HEK293T (cell line): ENCODE measurements at regions not wholly inside any gene's neighbourhood (a gene's known extent, or its start where the extent isn't known, plus 50 kb on each side); places are given as distances from the start of the nearest gene placed in this dataset.

Experiments used
- ARNT ChIP-seq: fragments of 450-650 bp; IDR thresholded peaks from 2 replicates; pipeline ENCODE4 v1.6.1; 2017; ENCODE audit warnings: mild to moderate bottlenecking
- BHLHE40 ChIP-seq: fragments of 450-650 bp; IDR thresholded peaks from 2 replicates; pipeline ENCODE4 v1.6.1; 2016; ENCODE audit warnings: mild to moderate bottlenecking, moderate library complexity, borderline replicate concordance
- CTBP1 ChIP-seq: fragments of 450-650 bp; IDR thresholded peaks from 2 replicates; pipeline ENCODE4 v1.6.1; 2016; ENCODE audit warnings: borderline replicate concordance
- ELF4 ChIP-seq: fragments of 450-650 bp; IDR thresholded peaks from 2 replicates; pipeline ENCODE4 v1.6.1; 2017; ENCODE audit warnings: antibody characterized with exemption
- FOXA1 ChIP-seq: fragments of 450-650 bp; IDR thresholded peaks from 2 replicates; pipeline ENCODE4 v1.6.1; 2016; ENCODE audit warnings: mild to moderate bottlenecking
- FOXM1 ChIP-seq: fragments of 450-650 bp; IDR thresholded peaks from 2 replicates; pipeline ENCODE4 v1.6.1; 2017; ENCODE audit warnings: mild to moderate bottlenecking, borderline replicate concordance
- HDGF ChIP-seq: fragments of 450-650 bp; IDR thresholded peaks from 2 replicates; pipeline ENCODE4 v1.6.1; 2017; ENCODE audit warnings: antibody characterized with exemption, borderline replicate concordance
- LEF1 ChIP-seq: fragments of 450-650 bp; IDR thresholded peaks from 2 replicates; pipeline ENCODE4 v1.6.1; 2017; ENCODE audit warnings: mild to moderate bottlenecking, borderline replicate concordance
- NFRKB ChIP-seq: fragments of 450-650 bp; IDR thresholded peaks from 2 replicates; pipeline ENCODE4 v1.6.1; 2016; ENCODE audit warnings: mild to moderate bottlenecking, moderate library complexity
- SP1 ChIP-seq: fragments of 450-650 bp; IDR thresholded peaks from 2 replicates; pipeline ENCODE4 v1.6.1; 2017
- SUZ12 ChIP-seq: fragments of 450-650 bp; IDR thresholded peaks from 2 replicates; pipeline ENCODE4 v1.6.1; 2016; ENCODE audit warnings: mild to moderate bottlenecking
- TARDBP ChIP-seq: fragments of 450-650 bp; IDR thresholded peaks from 2 replicates; pipeline ENCODE4 v1.6.1; 2016
- ZNF384 ChIP-seq: fragments of 450-650 bp; IDR thresholded peaks from 2 replicates; pipeline ENCODE4 v1.6.1; 2016
- TF ChIP-seq, protein P1 (sequence below): fragments of 450-650 bp; IDR thresholded peaks from 2 replicates; pipeline ENCODE4 v1.6.1; 2016

- TF ChIP-seq SP1: no peak
- TF ChIP-seq NFRKB: no peak
- TF ChIP-seq TARDBP: no peak
- no peak for TF ChIP-seq FOXA1
- TF ChIP-seq BHLHE40: no peak
- no peak for TF ChIP-seq ZNF384
- TF ChIP-seq HDGF: no peak
- no peak for TF ChIP-seq SUZ12
- TF ChIP-seq FOXM1: no peak
- TF ChIP-seq ELF4: no peak
- no peak for TF ChIP-seq ARNT
- TF ChIP-seq, protein P1, sequence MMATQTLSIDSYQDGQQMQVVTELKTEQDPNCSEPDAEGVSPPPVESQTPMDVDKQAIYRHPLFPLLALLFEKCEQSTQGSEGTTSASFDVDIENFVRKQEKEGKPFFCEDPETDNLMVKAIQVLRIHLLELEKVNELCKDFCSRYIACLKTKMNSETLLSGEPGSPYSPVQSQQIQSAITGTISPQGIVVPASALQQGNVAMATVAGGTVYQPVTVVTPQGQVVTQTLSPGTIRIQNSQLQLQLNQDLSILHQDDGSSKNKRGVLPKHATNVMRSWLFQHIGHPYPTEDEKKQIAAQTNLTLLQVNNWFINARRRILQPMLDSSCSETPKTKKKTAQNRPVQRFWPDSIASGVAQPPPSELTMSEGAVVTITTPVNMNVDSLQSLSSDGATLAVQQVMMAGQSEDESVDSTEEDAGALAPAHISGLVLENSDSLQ: no peak
- no peak for TF ChIP-seq CTBP1
- no peak for TF ChIP-seq LEF1
These were observed 185.6 kb upstream of the POU5F2 start for GRCh38 chr5:93926831-93927620.
